HG03139 (cell line): ENCODE measurements at regions not wholly inside any gene's neighbourhood (a gene's known extent, or its start where the extent isn't known, plus 50 kb on each side); places are given as distances from the start of the nearest gene placed in this dataset.
A peak's percentile ranks its signal among the peaks of the same experiment; 100 is the strongest.
"Not testable (repeated sequence)": the region's sequence is repeated elsewhere in the genome, so short reads cannot be mapped to it uniquely, and the experiment has no call there.

ENCODE experiments used
- ATAC-seq: cut with Tn5 transposase; IDR thresholded peaks from one replicate; pipeline ENCODE4 v1.9.1; 2021; ENCODE audit not compliant: unreplicated experiment

- ATAC-seq = not testable (repeated sequence)
Measured at GRCh38 chr17:20633268-20634059, 53.9 kb downstream of the CDRT15L2 start.

DNA sequence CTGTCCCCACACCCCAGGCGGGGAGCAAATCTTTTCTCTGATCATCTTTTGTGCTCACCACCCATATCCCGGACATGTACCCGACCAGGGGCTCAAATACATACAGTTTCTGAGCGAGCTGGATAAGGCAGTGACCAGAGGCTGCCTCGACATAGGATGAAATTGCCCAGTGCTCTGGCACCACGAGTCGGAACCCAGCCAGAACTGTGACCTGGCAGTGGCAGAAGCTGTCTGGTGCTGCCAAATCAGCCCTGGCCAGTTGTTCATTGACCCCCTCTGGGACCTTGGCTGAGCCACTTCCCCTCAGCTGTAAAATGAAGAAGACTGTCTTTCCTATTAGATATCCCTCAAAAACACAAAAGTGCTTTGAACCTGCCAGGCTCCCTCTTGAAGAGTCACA is 60.6 kb downstream of the CDRT15L2 start:
- not testable (repeated sequence) for ATAC-seq

DNA sequence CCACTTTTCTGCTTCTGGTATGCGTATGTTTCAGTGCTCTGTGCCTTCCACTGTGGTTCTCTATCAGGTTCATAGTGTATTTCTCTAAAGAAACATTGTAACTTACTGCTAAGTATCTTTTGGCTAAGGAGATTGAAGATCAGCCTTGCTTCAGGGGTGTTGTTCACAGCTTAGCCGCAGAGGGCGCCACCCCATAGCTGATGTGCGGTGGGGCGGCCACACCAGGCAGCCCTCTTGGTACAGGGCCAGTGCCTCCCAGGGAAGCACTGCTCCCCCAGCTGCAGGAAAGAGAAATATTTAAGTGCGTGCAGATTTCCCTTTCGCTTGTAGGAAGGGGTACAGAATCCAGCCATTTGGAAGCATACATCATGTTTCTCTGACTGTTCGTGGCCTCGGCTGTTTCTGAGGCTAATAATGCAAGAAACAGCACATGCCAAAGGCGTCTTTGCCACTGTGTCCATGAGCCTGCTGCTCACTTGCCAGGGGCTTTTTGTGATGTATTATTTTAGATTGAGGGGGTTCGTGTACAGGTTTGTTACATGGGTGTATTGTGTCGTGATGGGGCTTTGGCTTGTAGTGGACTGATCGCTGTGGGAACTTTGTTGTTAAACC is 67.2 kb downstream of the CDRT15L2 start:
- ATAC-seq = not testable (repeated sequence)

- ATAC-seq = peak; percentile 81
Measured at GRCh38 chr17:20649097-20649767, 69.7 kb downstream of the CDRT15L2 start.

DNA sequence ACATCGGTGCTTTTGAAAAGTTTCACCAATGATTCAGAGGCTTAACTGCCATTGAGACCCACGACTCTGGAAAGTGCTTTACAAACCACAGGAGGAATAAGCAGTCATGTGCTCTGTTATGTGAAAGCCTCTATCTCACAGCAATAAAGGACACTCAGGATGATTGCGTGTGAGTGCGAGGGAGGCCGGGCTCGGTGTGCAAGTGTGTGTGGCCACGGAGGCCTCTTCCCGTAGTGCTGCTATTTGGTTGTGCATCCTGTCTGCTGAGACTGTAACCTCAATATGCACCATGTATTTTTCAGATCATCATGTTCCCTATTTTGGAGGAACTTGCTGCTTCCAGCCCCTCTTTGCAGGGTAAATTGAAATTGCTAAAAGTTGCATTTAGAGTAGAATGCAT is 71.5 kb downstream of the CDRT15L2 start:
- not testable (repeated sequence) for ATAC-seq

DNA sequence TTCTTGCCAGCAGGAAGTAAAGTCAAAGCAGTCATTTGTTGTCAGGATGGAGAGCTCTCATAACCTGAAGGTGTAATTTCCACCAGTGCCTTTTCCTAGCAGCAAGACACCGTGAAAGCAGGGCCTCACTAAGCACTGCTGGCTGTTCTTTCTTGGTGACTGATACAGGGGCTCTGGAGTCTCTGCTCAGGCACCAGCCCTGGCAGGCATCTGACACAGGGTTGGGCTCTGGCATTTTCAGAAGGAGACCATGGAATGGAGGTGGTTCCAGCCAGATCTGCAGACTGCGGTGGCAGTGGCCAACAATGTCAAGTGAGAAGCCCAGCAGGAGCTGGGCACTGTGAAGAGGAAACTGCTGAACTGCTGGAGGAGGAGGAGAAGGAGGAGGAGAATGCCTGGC is 72.2 kb downstream of the CDRT15L2 start:
- ATAC-seq = not testable (repeated sequence)

GRCh38 chr17:20653391-20653790 is 73.9 kb downstream of the CDRT15L2 start:
- not testable (repeated sequence) for ATAC-seq

GRCh38 chr17:20654114-20654513 is 74.6 kb downstream of the CDRT15L2 start:
- ATAC-seq = not testable (repeated sequence)

DNA sequence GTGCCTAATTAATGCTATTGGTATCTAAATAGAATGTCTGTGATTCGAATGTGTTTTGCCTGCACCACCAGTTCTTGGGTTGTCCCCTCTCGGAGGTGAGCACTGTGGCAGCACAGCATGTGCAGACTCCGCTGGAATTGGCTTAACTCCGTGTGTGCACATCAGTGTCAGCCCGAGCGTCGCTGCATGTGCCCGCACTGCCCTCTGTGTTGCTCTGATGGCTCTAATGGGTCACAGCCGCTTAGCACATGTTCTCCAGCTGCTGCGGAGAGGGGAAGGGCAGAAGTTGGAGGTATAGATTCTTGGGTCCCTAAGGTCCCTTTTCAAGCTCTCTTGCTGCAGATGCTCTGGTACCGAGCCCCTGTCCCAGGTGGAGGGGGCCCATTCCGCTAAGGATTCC is 75.1 kb downstream of the CDRT15L2 start:
- ATAC-seq = not testable (repeated sequence)

DNA sequence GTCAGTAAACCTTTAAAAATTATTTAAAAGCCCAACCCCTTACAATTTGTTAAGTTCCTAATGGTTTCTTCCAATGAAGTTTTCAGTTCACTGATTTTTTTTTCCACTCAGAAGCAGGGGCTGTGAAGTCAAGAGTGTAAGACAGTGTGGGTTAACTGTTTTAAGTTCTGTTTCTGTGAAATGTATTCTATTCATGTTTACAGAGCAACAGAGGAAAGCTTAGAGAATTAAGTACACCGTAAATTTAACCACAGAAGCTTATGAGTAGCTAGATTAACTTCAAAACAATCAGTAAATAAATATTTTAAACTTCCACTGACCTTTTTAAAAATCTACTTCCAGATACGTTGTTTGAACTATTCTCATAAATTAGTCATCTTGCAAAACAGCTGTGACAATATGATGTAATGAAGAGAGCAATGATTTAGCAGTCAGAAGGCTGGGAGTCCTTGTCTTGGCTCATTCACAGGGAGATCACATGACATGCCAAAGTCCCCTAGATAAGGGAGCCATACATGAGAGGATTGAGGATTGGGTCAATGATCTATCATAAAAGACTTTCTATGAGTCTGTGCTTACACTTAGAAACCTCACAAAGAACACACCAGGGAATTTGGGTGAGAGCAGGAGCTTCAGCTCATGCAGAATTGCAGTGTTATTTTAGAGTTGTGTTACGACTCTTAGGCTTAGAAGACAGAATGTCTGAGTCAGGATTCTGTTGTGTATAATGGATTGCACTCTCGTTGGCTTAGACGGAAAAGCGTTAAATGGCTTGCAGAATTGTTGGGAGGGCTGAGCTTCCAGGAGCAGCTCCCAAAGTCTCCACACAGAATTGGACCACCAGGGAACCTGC is 85.8 kb downstream of the CDRT15L2 start:
- ATAC-seq = not testable (repeated sequence)

GRCh38 chr17:20666689-20667088 is 87.2 kb downstream of the CDRT15L2 start:
- ATAC-seq = not testable (repeated sequence)

DNA sequence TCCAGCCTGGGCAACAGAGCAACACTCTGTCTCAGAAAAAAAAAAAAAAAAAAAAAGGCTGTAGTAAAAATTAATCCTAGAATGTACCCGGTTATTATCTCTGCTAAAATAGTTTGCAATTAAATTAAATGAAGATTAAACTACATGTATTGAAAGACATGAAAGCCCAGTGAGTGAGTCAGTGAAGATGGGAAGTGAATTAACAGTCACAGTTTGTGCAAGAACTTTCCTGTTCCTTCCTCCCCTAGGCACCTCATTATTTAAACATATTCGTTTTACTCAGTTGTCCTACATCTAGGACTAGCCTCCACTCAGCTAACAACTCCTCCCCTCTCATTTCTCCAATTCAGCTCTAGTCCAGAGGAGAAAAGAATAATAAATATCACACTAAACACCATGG is 88.2 kb downstream of the CDRT15L2 start:
- ATAC-seq = not testable (repeated sequence)

DNA sequence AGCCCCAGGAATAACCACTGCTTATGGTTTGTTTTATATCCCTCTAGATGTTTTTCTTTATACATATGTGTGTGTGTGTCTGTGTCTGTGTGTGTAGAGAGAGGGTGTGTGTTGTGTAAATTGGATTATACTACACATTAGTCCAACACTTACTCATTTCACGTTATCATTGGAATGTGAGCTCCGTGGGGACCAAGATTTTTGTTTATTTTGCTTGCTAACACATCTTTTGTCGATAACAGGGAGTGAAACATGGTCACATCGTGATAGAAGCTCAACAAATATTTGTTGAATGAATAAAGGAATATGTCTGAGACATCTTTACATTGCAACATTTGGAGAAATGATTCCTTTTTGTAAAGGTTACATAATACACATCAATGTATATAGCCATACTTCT is 88.8 kb downstream of the CDRT15L2 start:
- ATAC-seq = not testable (repeated sequence)

DNA sequence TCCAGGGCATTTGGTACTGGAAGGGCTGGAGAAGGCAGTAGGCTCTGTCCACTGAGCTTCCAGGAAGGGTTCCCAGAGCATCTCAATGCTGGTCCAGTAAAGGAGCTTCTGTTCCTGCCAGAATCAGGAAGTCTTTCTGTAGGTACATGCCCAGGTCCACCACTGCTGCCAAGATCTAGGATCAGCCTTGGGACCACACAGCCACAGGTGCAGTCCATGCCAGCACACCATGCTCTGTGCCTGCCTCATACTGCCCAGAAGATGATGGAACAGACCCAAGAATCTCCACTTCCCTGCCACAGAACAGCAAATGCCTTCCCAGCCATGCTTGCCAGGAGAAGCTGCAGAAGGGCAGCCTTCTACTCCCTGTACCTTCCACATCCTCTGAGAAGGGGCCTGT is 89.3 kb downstream of the CDRT15L2 start:
- ATAC-seq = not testable (repeated sequence)

DNA sequence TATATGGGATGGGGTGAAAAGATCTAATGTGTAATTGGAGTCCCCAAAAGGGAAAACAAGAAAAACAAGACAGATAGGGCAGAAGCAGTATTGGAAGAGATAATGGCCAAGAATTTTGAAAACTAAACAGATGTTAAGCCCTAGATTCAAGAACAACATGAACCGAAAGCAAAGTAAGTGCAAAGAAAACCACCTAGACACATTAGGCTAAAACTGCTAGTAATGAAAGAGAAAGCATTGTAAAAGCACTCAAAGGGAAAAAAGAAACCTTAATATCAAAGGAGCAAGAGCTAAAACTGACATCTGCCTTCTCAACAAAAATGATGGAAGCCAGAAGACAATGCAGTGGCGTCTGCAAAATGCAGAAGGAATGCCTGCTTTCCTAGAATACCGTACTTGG is 91.0 kb downstream of the CDRT15L2 start:
- not testable (repeated sequence) for ATAC-seq

- not testable (repeated sequence) for ATAC-seq
Measured at GRCh38 chr17:20674374-20674773, 94.8 kb downstream of the CDRT15L2 start.

- ATAC-seq = not testable (repeated sequence)
Measured at GRCh38 chr17:20675707-20676106, 96.2 kb downstream of the CDRT15L2 start.

DNA sequence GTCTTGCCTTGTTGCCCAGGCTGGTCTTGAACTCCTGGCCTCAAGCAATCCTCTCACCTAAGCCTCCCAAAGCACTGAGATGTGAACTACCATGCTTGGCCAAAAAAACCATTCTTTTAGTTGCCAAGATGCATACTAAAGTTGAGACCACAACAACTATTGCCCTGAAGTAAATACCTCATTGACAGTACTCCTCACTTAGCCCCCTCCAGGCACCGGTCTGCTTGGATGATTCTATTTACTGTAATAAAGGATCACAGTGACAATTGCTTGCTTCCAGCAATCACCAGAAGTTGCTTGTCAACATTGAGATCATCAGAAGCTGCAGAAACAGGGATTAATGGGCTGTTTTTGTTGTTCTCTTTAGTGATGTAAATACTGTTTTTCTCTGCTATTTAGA is 97.1 kb downstream of the CDRT15L2 start:
- not testable (repeated sequence) for ATAC-seq

- not testable (repeated sequence) for ATAC-seq
Measured at GRCh38 chr17:20677469-20677868, 97.9 kb downstream of the CDRT15L2 start.

GRCh38 chr17:20678424-20678823 is 98.9 kb downstream of the CDRT15L2 start:
- ATAC-seq = not testable (repeated sequence)
